ENCODE measurements at regions not wholly inside any gene's neighbourhood (a gene's known extent, or its start where the extent isn't known, plus 50 kb on each side); places are given as distances from the start of the nearest gene placed in this dataset.

DNA sequence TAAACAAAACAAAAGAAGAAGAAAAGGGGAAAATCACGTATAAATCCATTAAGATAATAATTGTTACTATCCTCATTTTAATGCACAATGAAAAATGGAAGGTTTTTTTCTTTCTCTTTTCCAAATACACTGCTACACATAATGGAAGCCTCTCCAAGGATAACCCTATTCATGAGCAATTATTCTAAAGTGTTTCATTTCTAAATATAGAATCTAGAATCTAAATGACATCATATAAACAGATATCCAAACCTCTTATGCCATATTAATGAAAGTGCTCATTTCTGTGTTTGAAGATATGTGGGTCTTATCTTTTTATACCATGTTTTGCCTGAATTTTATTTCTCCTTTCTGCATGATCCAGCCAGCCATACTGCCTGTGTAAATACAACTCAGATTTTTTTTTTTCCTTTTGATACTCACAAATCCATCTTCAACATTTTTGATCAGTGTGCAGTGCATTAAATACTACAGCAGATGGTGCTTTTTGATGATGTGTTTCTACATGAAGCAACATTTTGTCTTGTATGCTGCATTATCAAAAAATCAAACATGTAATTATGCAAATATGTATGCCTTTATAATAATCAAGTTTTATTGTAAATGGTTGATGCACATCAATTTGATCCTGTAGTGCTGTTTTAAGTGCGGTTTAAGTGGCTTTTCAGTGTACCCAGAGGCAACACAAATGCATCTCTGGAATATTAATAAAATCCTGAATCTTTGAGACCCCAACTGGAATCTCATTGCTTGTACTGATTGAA is 625.6 kb upstream of the PTBP2 start (continued):
- no peak for TF ChIP-seq WT1 (tag by site-specific recombination; IDR thresholded peaks at IDR 0.05)
- TF ChIP-seq ZNF138 (tag by site-specific recombination; IDR thresholded peaks at IDR 0.05; ENCODE audit: borderline replicate concordance) = no peak
- TF ChIP-seq ZBTB1 (tag by site-specific recombination; IDR thresholded peaks at IDR 0.05) = no peak
- no peak for TF ChIP-seq ZNF354C (tag by site-specific recombination; IDR thresholded peaks at IDR 0.05; ENCODE audit: borderline replicate concordance, low read depth)
- TF ChIP-seq ZBTB7A (tag by site-specific recombination; IDR thresholded peaks at IDR 0.05; ENCODE audit: low read depth) = no peak
- TF ChIP-seq, protein P1, sequence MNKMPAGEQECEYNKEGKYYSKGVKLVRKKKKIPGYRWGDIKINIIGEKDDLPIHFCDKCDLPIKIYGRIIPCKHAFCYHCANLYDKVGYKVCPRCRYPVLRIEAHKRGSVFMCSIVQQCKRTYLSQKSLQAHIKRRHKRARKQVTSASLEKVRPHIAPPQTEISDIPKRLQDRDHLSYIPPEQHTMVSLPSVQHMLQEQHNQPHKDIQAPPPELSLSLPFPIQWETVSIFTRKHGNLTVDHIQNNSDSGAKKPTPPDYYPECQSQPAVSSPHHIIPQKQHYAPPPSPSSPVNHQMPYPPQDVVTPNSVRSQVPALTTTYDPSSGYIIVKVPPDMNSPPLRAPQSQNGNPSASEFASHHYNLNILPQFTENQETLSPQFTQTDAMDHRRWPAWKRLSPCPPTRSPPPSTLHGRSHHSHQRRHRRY (tag by site-specific recombination; IDR thresholded peaks at IDR 0.05) = no peak
- TF ChIP-seq ZNF624 (tag by site-specific recombination; IDR thresholded peaks at IDR 0.05) = no peak
- TF ChIP-seq ZNF19 (tag by site-specific recombination; IDR thresholded peaks at IDR 0.05; ENCODE audit: low read depth) = no peak
- TF ChIP-seq, protein P2, sequence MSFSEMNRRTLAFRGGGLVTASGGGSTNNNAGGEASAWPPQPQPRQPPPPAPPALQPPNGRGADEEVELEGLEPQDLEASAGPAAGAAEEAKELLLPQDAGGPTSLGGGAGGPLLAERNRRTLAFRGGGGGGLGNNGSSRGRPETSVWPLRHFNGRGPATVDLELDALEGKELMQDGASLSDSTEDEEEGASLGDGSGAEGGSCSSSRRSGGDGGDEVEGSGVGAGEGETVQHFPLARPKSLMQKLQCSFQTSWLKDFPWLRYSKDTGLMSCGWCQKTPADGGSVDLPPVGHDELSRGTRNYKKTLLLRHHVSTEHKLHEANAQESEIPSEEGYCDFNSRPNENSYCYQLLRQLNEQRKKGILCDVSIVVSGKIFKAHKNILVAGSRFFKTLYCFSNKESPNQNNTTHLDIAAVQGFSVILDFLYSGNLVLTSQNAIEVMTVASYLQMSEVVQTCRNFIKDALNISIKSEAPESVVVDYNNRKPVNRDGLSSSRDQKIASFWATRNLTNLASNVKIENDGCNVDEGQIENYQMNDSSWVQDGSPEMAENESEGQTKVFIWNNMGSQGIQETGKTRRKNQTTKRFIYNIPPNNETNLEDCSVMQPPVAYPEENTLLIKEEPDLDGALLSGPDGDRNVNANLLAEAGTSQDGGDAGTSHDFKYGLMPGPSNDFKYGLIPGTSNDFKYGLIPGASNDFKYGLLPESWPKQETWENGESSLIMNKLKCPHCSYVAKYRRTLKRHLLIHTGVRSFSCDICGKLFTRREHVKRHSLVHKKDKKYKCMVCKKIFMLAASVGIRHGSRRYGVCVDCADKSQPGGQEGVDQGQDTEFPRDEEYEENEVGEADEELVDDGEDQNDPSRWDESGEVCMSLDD (tag by site-specific recombination; IDR thresholded peaks at IDR 0.05) = no peak
- TF ChIP-seq BCL11B (tag by site-specific recombination; IDR thresholded peaks at IDR 0.05; ENCODE audit: low read depth) = no peak

DNA sequence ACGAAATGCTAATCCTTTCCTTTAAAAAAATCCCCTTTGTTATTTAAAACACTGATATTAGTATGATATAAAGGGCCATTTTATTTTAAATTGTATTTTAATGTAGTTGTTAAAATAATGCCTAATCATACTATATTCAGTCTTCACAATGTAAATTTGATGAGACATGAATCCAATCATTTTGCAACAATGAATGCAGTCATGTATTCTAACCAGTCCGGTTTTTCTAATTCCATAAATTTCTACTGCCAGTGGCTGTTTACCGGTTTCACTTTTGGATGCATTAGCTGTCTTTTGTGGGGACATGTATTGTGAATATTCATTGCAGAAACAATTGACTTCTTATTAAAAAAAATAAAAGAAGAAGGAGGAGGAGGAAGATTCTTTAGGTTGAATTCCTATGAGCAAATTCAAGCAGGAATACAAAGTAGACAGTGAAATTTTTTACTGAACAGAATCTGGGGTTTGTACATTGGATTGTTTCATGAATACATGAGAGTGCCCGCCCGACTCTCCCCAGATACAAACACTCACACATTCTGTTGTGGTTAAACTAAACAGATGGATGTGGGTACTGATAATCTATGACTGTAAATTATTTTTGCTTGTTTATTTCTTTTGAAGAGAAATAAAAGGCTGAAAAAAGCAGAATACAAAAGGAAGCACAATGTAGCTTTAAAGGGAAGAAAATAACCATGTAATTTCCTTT is 624.8 kb upstream of the PTBP2 start:
- H3K36me3 ChIP-seq (ENCODE audit: control insufficient read depth in 2 of 2, insufficient read depth in 1 of 2, low read length in 2 of 2) = no peaks in the 10 kb centered on the region
- no peaks in the 10 kb centered on the region for H3K9me3 ChIP-seq (ENCODE audit: control insufficient read depth, insufficient read depth, low read depth, low read length)
- CTCF ChIA-PET = no interaction called here
- no peak overlapping the region for H3K27ac ChIP-seq (ENCODE audit: extremely low read depth, low read depth, low read length)
- H3K4me1 ChIP-seq (ENCODE audit: control insufficient read depth, insufficient read depth, low read length) = no peaks in the 10 kb centered on the region
- no peak overlapping the region for H3K4me3 ChIP-seq (ENCODE audit: low read depth, low read length)
- POLR2A ChIA-PET = no interaction called here
- TF ChIP-seq GLI4 (tag by site-specific recombination; IDR thresholded peaks at IDR 0.05) (no peak), ZNF114 (tag by site-specific recombination; IDR thresholded peaks at IDR 0.05) (no peak), ZNF404 (tag by site-specific recombination; IDR thresholded peaks at IDR 0.05) (no peak), ZNF324 (tag by site-specific recombination; IDR thresholded peaks at IDR 0.05) (no peak), ZNF777 (tag by site-specific recombination; IDR thresholded peaks at IDR 0.05; ENCODE audit: borderline replicate concordance) (no peak), ZNF560 (tag by site-specific recombination; IDR thresholded peaks at IDR 0.05; ENCODE audit: borderline replicate concordance) (no peak)
- TF ChIP-seq, protein P3, sequence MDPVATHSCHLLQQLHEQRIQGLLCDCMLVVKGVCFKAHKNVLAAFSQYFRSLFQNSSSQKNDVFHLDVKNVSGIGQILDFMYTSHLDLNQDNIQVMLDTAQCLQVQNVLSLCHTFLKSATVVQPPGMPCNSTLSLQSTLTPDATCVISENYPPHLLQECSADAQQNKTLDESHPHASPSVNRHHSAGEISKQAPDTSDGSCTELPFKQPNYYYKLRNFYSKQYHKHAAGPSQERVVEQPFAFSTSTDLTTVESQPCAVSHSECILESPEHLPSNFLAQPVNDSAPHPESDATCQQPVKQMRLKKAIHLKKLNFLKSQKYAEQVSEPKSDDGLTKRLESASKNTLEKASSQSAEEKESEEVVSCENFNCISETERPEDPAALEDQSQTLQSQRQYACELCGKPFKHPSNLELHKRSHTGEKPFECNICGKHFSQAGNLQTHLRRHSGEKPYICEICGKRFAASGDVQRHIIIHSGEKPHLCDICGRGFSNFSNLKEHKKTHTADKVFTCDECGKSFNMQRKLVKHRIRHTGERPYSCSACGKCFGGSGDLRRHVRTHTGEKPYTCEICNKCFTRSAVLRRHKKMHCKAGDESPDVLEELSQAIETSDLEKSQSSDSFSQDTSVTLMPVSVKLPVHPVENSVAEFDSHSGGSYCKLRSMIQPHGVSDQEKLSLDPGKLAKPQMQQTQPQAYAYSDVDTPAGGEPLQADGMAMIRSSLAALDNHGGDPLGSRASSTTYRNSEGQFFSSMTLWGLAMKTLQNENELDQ (tag by site-specific recombination; IDR thresholded peaks at IDR 0.05; ENCODE audit: low read depth) = no peak

Data from HEK293 (cell line).